Mucosa of stomach (tissue), 1 donor: ENCODE measurements at regions not wholly inside any gene's neighbourhood (a gene's known extent, or its start where the extent isn't known, plus 50 kb on each side); places are given as distances from the start of the nearest gene placed in this dataset.
"Not testable (repeated sequence)": the region's sequence is repeated elsewhere in the genome, so short reads cannot be mapped to it uniquely, and the experiment has no call there.

ENCODE experiments used
- H3K27me3 ChIP-seq: one replicate; pipeline ENCODE4 v1.7.0; 2013; ENCODE audit warnings: mild to moderate bottlenecking, low read length; ENCODE audit not compliant: control insufficient read depth, insufficient read depth
- H3K36me3 ChIP-seq: one replicate; pipeline ENCODE4 v1.7.0; 2013; ENCODE audit warnings: low read length; ENCODE audit not compliant: control insufficient read depth, insufficient read depth
- H3K4me1 ChIP-seq: one replicate; pipeline ENCODE4 v1.7.0; 2013; ENCODE audit warnings: mild to moderate bottlenecking, low read length; ENCODE audit not compliant: control insufficient read depth, insufficient read depth
- H3K4me3 ChIP-seq: one replicate; pipeline ENCODE4 v1.7.0; 2013; ENCODE audit warnings: low read length
- H3K9ac ChIP-seq: one replicate; pipeline ENCODE4 v1.7.0; 2013; ENCODE audit warnings: mild to moderate bottlenecking, low read length, moderate library complexity
- H3K9me3 ChIP-seq: one replicate; pipeline ENCODE4 v1.7.0; 2013; ENCODE audit warnings: mild to moderate bottlenecking, low read length, moderate library complexity; ENCODE audit not compliant: control insufficient read depth
- donor health status: Pancreatic carcinoma.

DNA sequence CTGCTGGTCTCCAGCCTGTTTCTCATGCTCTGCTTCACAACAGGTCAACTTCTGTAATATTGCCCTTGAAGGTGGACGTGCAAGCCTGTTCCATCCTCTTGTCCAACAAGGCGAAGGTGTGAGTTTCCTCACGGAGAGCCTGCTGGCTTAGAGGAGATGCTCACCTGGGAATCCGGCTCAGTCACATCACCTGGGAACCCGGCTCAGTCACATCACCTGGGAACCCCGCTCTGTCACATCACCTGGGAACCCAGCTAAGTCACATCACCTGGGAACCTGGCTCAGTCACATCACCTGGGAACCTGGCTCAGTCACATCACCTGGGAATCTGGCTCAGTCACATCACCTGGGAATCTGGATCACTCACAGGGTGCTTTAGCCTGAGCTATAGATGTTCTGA lies 230.1 kb downstream of the ERMARD start:
- Histone ChIP-seq H3K27me3 (no peaks in the 10 kb centered on the region), H3K9ac (no peak overlapping the region), H3K36me3 (no peaks in the 10 kb centered on the region), H3K4me3 (no peak overlapping the region), H3K4me1 (no peaks in the 10 kb centered on the region), H3K9me3 (no peaks in the 10 kb centered on the region)

DNA sequence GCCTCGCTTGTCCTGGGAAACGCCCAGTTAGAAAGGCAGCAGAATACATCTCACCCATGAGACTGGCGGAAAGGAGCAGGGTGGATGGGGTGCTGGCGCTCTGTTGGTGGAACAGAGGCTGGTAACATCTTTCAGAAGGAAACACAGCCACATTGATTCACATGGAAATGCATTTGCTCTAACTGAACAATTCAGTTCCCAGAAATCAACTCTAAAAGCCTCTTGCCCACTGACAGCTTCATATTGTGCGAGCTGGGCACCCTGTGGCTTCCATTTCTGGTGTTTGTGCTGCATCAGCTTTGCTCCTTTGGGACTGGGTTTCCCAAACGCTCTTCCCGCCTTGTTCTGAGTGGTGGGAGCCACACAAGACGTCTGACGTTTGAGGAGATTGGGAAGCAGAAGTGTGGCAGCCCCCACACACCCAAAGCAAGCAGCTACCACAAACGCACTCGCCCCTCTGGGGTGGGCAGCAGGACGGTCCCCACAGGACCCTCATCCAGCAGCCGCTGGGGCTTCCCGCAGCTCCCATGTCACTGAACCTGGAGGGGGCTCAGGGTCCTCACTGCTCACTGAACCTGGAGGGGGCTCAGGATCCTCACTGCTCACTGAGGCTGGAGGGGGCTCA lies 229.5 kb downstream of the ERMARD start:
- Histone ChIP-seq H3K9me3 (no peaks in the 10 kb centered on the region), H3K4me1 (no peaks in the 10 kb centered on the region), H3K27me3 (no peaks in the 10 kb centered on the region), H3K9ac (no peak overlapping the region), H3K36me3 (no peaks in the 10 kb centered on the region), H3K4me3 (no peak overlapping the region)

DNA sequence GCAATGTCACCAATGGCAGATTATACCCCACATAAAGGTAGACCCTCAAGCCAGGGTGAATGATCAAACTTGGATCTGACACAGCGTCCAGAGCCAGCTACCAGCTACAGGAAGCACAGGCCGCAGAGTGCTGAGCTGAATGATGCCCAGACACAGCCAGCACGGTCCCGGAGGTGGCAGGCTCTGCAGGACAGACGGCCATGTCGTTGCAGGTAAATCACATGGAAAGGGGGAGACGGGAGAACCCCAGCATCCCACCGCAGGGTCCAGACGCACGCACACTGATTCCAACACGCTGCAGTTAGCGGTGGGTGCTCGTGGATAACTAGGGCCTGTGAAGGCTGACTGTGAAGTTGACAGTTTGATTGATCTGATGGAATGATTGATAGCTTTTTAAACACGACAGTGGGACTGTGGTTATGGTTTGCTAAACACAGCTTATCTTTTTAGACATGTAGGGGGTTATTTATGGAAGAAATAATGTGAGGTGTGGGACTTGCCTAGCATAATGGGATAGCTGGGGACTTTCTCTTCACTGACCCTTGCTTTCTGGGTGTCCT lies 228.5 kb downstream of the ERMARD start:
- Histone ChIP-seq H3K9ac (no peak overlapping the region), H3K4me1 (no peaks in the 10 kb centered on the region), H3K9me3 (no peaks in the 10 kb centered on the region), H3K27me3 (peaks cover 2% of the 10 kb centered on the region), H3K36me3 (no peaks in the 10 kb centered on the region), H3K4me3 (no peak overlapping the region)

DNA sequence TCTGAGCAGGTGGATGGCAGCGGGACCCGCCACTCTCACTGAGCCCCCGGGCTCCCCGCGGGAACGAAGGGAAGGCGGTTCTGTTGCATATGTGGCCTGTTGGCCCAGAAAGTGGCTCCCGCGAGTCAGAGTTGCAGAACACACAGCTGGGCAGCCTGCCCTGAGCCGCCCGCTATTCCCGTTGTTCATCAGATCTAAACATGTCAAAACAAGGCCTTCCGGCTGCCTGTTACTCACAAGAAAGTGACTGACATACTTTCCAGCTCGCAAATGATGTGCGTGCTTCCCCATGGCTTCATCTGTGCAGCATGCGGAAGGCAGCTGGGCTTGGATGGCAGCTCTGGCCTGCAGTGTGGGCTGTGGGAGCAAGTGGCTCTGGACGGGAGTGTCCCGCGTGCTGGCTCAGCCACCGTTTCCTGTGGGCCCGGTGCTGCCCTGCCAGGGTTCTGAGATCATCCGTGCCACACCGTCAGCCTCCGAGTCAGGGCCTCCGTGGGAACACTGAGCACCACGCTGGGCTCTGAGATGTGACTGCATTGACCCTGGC lies 227.3 kb downstream of the ERMARD start:
- H3K4me3 ChIP-seq: no peak overlapping the region
- H3K27me3 ChIP-seq: peaks cover 2% of the 10 kb centered on the region
- no peak overlapping the region for H3K9ac ChIP-seq
- H3K4me1 ChIP-seq: no peaks in the 10 kb centered on the region
- no peaks in the 10 kb centered on the region for H3K9me3 ChIP-seq
- no peaks in the 10 kb centered on the region for H3K36me3 ChIP-seq

DNA sequence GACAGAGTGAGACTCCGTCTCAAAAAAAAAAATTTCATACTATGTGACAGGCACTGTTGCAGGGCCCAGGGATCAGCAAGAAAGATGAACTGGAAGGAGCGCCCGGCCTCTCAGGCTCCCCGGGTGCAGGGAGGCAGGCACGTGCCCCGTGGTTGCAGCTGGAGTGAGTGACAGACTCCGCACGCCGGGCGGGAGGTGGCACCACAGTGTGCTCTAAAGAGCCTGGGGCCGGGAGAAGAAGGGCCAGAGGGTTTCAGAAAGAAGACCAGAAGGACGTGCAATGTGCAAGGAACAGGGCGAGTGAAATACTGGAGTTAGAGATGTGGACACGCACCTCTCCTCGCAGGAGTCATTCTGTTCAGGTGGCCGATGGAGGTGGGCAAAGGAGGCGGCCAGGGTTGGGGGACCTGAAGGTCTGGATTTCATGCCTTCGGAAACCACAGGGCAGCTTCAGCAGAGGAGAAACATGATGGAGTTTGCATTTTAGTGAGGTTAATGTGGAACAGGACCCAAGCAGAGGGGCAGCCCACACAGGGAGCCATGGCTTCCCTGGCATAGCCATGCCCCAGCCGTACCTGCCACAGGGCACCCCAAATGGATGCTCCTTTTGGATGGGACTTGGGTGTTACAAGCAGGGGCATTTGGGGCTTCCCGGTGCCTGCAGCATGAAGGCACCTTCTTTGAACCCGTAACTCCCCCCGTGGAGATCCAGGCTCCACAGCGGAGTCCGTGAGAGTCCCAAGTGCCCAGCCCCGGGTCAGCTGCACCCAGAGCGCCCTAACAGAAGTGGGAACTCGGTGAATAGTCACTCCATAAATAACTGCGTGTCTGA lies 226.2 kb downstream of the ERMARD start:
- Histone ChIP-seq H3K4me1 (no peaks in the 10 kb centered on the region), H3K4me3 (no peak overlapping the region), H3K27me3 (peaks cover 2% of the 10 kb centered on the region), H3K9ac (no peak overlapping the region), H3K9me3 (no peaks in the 10 kb centered on the region), H3K36me3 (no peaks in the 10 kb centered on the region)

DNA sequence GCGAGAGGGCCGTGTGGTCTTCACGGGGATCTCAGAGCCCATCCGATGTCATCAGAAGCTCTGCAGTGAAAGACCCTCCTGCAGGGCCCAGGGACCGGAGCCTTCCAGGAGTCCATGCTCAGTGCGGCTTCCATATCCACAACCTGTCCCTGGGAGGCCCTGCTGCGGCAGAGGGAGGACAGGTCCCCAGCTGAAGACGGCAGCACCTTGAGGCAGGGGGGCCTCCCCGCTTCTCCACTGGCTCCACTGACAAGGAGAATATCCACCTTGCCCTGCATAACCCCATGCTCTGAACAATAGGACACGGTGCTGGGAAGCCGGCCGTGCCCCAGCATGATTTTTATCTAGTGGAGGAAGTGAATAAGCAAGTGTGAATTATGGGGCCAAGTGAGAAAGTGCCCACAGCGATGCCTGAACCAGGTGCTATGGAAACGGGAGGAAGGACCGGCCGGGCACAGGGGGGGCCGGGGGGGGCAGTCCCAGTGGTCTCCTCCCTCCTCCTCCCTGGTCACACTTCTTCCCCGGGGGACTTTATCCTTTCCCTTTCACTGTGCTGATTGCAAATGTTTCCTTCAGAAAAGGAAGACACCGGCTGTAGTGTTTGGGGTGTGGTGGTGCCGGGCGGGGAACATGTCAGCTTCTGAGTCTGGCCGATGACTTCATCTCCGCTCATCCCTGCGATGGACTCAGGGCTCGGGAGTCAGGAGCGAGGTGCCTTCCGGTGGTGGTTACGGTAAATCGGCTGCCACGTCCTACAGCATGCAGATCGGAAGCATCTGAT lies 225.1 kb downstream of the ERMARD start:
- no peak overlapping the region for H3K9ac ChIP-seq
- no peaks in the 10 kb centered on the region for H3K36me3 ChIP-seq
- no peak overlapping the region for H3K4me3 ChIP-seq
- H3K27me3 ChIP-seq: peaks cover 2% of the 10 kb centered on the region
- no peaks in the 10 kb centered on the region for H3K9me3 ChIP-seq
- H3K4me1 ChIP-seq: no peaks in the 10 kb centered on the region

DNA sequence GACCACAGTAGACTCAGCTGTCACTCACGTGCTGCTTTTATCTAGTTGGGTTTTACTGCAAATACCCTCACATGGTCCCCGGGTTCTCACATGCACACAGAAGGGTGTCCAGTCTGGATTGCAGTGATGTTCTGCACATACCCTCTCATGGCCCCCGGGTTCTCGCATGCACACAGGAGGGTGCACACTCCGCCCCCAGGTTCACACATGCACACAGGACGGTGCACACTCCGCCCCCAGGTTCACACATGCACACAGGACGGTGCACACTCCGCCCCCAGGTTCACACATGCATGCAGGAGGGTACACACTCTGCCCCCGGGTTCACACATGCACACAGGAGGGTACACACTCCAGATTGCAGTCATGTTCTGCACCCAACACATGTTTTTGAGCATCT lies 224.3 kb downstream of the ERMARD start:
- no peaks in the 10 kb centered on the region for H3K9me3 ChIP-seq
- H3K4me1 ChIP-seq: no peaks in the 10 kb centered on the region
- H3K27me3 ChIP-seq: peaks cover 2% of the 10 kb centered on the region
- H3K9ac ChIP-seq: no peak overlapping the region
- no peak overlapping the region for H3K4me3 ChIP-seq
- H3K36me3 ChIP-seq: no peaks in the 10 kb centered on the region

DNA sequence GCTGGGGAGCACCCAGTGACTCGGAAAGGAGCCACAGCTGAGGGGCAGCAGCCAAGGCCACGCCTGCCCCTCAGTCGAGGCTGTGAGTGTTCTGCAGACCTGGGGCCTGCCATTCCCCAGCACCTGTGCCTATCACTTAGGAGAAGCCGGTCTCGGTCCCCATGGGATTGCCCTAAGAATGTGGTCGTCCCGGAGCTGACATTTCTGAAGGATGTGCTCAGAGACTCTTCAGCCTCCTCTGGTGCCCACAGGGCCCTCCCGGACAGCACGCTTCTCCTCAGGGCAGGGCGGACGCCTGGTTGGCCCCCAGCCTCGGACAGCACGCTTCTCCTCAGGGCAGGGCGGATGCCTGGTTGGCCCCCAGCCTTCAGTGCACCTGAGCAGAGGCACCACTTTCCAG lies 223.9 kb downstream of the ERMARD start:
- Histone ChIP-seq H3K9me3 (no peaks in the 10 kb centered on the region), H3K36me3 (no peaks in the 10 kb centered on the region), H3K27me3 (peaks cover 2% of the 10 kb centered on the region), H3K4me3 (no peak overlapping the region), H3K9ac (no peak overlapping the region), H3K4me1 (no peaks in the 10 kb centered on the region)

DNA sequence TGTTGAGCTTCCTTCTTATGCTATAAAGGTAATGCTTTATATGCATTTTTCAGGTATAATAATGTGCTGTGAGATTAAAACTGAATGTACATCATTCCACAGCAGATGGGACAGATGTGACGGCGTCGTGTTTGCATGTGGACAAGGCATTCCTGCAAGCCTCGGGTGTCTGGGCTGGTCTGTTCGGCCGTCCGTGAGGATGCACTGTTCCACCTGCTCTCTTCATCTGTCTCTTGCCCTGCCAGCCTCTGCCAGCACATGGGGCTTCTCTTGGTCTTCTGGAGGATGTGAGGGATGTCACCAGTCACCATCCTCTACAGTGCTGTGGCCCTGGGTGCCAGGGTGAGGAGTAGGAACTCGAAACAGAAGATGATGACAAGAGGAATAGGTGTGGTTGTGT lies 223.2 kb downstream of the ERMARD start:
- Histone ChIP-seq H3K9me3 (no peaks in the 10 kb centered on the region), H3K9ac (no peak overlapping the region), H3K4me3 (no peak overlapping the region), H3K27me3 (peaks cover 2% of the 10 kb centered on the region), H3K4me1 (no peaks in the 10 kb centered on the region), H3K36me3 (no peaks in the 10 kb centered on the region)

DNA sequence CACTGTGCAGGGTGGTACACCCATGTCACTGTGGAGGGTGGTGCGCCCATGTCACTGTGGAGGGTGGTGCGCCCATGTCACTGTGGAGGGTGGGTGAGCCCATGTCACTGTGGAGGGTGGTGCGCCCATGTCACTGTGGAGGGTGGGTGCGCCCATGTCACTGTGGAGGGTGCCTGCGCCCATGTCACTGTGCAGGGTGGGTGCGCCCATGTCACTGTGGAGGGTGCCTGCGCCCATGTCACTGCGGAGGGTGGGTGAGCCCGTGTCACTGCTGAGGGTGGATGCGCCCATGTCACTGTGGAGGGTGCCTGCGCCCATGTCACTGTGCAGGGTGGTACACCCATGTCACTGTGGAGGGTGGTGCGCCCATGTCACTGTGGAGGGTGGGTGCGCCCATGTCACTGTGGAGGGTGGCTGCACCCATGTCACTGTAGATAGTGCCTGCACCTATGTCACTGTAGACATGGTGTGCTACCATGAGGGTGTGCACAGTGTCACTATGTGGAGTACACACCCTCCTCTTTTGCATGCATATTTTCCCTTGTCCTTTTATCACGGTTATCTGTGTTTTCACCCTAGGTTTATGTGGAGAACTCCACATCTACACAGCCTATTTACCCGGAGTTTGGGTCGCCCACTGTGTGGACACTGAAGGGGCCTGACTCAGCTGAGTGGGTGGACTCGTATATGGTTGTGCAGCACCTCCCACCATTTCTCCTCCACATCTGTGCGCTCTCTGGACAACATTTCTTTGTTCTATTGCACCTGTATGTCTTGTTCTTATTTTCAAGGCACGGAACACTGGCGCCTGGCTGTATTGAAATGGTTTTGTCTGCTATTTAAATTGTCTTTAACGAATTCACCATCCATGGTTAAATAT lies 222.4 kb downstream of the ERMARD start:
- H3K27me3 ChIP-seq, H3K36me3 ChIP-seq, H3K9me3 ChIP-seq: not testable (repeated sequence)

DNA sequence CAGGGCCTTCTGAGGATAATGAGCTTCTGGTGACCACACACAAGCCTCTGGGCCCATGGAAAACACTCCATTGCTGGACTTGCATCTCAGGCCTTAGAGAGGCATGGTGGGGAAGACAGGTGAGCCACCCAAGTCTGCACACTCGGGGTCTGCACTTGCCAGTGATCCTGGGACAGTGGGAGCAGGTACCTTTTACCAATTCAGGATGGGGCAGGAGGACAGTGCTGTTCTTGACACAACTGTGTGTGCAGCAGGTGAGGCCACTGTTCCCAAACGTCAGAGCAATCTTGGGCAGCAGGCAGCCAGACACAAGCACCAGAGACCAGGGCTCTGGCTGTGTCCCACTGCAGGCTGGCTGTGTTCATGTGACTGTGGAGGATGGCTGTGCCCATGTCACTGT lies 221.3 kb downstream of the ERMARD start:
- Histone ChIP-seq H3K9ac (no peak overlapping the region), H3K27me3 (peaks cover 2% of the 10 kb centered on the region), H3K4me3 (no peak overlapping the region), H3K4me1 (no peaks in the 10 kb centered on the region), H3K36me3 (no peaks in the 10 kb centered on the region), H3K9me3 (no peaks in the 10 kb centered on the region)

More for the DNA sequence above, 222.4 kb downstream of the ERMARD start:
- not testable (repeated sequence) for H3K4me3 ChIP-seq, H3K9ac ChIP-seq, H3K4me1 ChIP-seq
